ENCODE measurements at regions not wholly inside any gene's neighbourhood (a gene's known extent, or its start where the extent isn't known, plus 50 kb on each side); places are given as distances from the start of the nearest gene placed in this dataset.

- Mint-ChIP-seq H3K36me3 (ENCODE audit: low read depth) (peaks cover 10% of the 10 kb centered on the region), H3K27me3 (ENCODE audit: low read depth) (no peaks in the 10 kb centered on the region), H3K27ac (ENCODE audit: unreplicated experiment) (no peak overlapping the region)
Measured at GRCh38 chr10:36188080-36188453, 546.0 kb upstream of the FZD8 start.

GRCh38 chr10:36187380-36188079 lies 545.4 kb upstream of the FZD8 start:
- Mint-ChIP-seq H3K4me3 (no peak overlapping the region), H3K27ac (ENCODE audit: unreplicated experiment) (no peak overlapping the region)
- DNase-seq (ENCODE audit: low read depth, low spot score): no peak

More at GRCh38 chr10:36188080-36188453, 546.0 kb upstream of the FZD8 start:
- no peaks in the 10 kb centered on the region for H3K4me1 Mint-ChIP-seq
- H3K9me3 Mint-ChIP-seq: peaks cover 17% of the 10 kb centered on the region
- DNase-seq (ENCODE audit: low read depth, low spot score): no peak
- no peak for TF ChIP-seq CTCF (conservative IDR thresholded peaks at IDR 0.05)
- no peak overlapping the region for H3K4me3 Mint-ChIP-seq

GRCh38 chr10:36185097-36185496 lies 543.0 kb upstream of the FZD8 start:
- Mint-ChIP-seq H3K4me1 (peaks cover 7% of the 10 kb centered on the region), H3K27me3 (ENCODE audit: low read depth) (no peaks in the 10 kb centered on the region), H3K36me3 (ENCODE audit: low read depth) (peaks cover 3% of the 10 kb centered on the region), H3K27ac (ENCODE audit: unreplicated experiment) (no peak overlapping the region), H3K9me3 (peaks cover 3% of the 10 kb centered on the region), H3K4me3 (no peak overlapping the region)
- no peak for TF ChIP-seq CTCF (conservative IDR thresholded peaks at IDR 0.05)
- no peak for DNase-seq (ENCODE audit: low read depth, low spot score)

More at GRCh38 chr10:36187380-36188079, 545.4 kb upstream of the FZD8 start:
- peaks cover 7% of the 10 kb centered on the region for H3K36me3 Mint-ChIP-seq (ENCODE audit: low read depth)
- H3K4me1 Mint-ChIP-seq: peaks cover 2% of the 10 kb centered on the region
- no peaks in the 10 kb centered on the region for H3K27me3 Mint-ChIP-seq (ENCODE audit: low read depth)
- TF ChIP-seq CTCF (conservative IDR thresholded peaks at IDR 0.05): no peak
- peaks cover 15% of the 10 kb centered on the region for H3K9me3 Mint-ChIP-seq

GRCh38 chr10:36183726-36184125 lies 541.6 kb upstream of the FZD8 start:
- TF ChIP-seq CTCF (conservative IDR thresholded peaks at IDR 0.05): no peak
- no peaks in the 10 kb centered on the region for H3K36me3 Mint-ChIP-seq (ENCODE audit: low read depth)
- no peak for DNase-seq (ENCODE audit: low read depth, low spot score)

GRCh38 chr10:36183056-36183455 lies 541.0 kb upstream of the FZD8 start:
- H3K27ac Mint-ChIP-seq (ENCODE audit: unreplicated experiment): no peak overlapping the region

More at GRCh38 chr10:36183726-36184125, 541.6 kb upstream of the FZD8 start:
- Mint-ChIP-seq H3K4me1 (peaks cover 7% of the 10 kb centered on the region), H3K4me3 (no peak overlapping the region), H3K27ac (ENCODE audit: unreplicated experiment) (no peak overlapping the region), H3K27me3 (ENCODE audit: low read depth) (no peaks in the 10 kb centered on the region), H3K9me3 (no peaks in the 10 kb centered on the region)

More at GRCh38 chr10:36183056-36183455, 541.0 kb upstream of the FZD8 start:
- no peak overlapping the region for H3K4me3 Mint-ChIP-seq
- no peak for TF ChIP-seq CTCF (conservative IDR thresholded peaks at IDR 0.05)
- H3K9me3 Mint-ChIP-seq: no peaks in the 10 kb centered on the region
- H3K4me1 Mint-ChIP-seq: peaks cover 7% of the 10 kb centered on the region
- H3K27me3 Mint-ChIP-seq (ENCODE audit: low read depth): no peaks in the 10 kb centered on the region
- H3K36me3 Mint-ChIP-seq (ENCODE audit: low read depth): no peaks in the 10 kb centered on the region
- no peak for DNase-seq (ENCODE audit: low read depth, low spot score)

Data from neural crest cell (in vitro differentiated cells).